IPS-15b (cell line): ENCODE measurements at regions not wholly inside any gene's neighbourhood (a gene's known extent, or its start where the extent isn't known, plus 50 kb on each side); places are given as distances from the start of the nearest gene placed in this dataset.

Experiments used
- H3K27me3 ChIP-seq: one replicate; pipeline ENCODE4 v1.6.1; 2013; ENCODE audit warnings: low read length; ENCODE audit not compliant: control insufficient read depth, insufficient read depth
- H3K36me3 ChIP-seq: one replicate; pipeline ENCODE4 v1.6.1; 2013; ENCODE audit warnings: low read length; ENCODE audit not compliant: control insufficient read depth, insufficient read depth
- H3K4me1 ChIP-seq: one replicate; pipeline ENCODE4 v1.6.1; 2013; ENCODE audit warnings: mild to moderate bottlenecking, low read length; ENCODE audit not compliant: control insufficient read depth, insufficient read depth
- H3K4me3 ChIP-seq: one replicate; pipeline ENCODE4 v1.5.1; 2013; ENCODE audit warnings: low read depth, low read length
- H3K9ac ChIP-seq: one replicate; pipeline ENCODE4 v1.6.1; 2013; ENCODE audit warnings: low read depth, mild to moderate bottlenecking, low read length
- H3K9me3 ChIP-seq: one replicate; pipeline ENCODE4 v1.6.1; 2013; ENCODE audit warnings: mild to moderate bottlenecking, low read length; ENCODE audit not compliant: control insufficient read depth, insufficient read depth

DNA sequence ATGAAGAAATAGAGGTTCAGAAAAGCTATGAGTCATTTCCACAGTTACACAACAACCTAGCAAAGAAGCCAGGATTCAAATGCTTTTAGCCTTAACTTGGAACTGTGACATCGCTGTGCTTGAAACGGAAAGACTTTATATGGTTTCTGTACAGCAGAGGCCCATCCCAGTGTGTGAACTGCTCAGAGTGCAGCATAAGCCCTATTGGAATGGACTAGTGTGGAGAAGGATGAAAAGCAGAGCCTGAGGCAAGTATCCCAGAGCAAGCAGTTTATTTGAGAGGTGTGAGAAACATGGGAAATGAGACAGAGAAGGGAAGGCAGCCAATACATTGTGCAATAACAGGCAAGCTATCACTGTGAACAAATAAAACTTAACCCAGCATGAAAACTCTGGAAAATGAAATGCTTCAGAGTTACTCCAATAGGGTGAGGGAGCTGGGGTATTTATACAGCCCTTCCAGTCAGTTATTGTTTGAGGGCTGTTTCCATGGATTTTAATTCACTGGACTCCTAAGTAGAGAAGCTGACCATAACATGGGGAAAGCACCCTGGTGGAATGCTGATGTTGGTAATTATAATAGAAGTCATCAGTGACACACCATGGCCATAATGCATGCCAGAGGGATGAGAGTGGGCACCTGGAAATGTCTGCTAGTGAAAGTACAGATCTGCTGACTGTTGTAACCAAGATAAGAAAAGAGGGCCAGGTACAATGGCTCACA, 254.0 kb upstream of the POU3F3 start:
- Histone ChIP-seq H3K27me3 (no peaks in the 10 kb centered on the region), H3K4me3 (no peak overlapping the region), H3K9me3 (no peaks in the 10 kb centered on the region), H3K4me1 (no peaks in the 10 kb centered on the region), H3K9ac (no peak overlapping the region), H3K36me3 (peaks cover 2% of the 10 kb centered on the region)

DNA sequence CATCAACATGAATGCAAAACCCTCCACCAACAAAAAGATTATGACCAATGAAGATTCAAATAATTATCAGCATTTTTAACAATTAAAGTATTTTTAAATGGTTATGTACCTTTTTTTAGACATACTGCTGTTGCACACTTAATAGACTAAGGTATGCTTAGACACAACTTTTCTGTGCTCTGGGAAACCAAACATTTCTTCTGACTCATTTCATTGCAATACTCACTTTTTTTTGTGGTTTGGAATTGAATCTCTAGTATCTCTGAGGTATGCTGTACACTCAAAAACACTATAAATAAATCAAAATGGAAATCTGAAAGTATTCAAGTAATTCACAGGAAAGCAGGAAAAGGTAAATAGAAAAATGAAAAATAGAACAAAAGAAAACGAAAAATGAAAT, 247.9 kb upstream of the POU3F3 start:
- Histone ChIP-seq H3K9me3 (peaks cover 3% of the 10 kb centered on the region), H3K4me3 (no peak overlapping the region), H3K27me3 (no peaks in the 10 kb centered on the region), H3K36me3 (no peaks in the 10 kb centered on the region), H3K4me1 (no peaks in the 10 kb centered on the region), H3K9ac (no peak overlapping the region)

DNA sequence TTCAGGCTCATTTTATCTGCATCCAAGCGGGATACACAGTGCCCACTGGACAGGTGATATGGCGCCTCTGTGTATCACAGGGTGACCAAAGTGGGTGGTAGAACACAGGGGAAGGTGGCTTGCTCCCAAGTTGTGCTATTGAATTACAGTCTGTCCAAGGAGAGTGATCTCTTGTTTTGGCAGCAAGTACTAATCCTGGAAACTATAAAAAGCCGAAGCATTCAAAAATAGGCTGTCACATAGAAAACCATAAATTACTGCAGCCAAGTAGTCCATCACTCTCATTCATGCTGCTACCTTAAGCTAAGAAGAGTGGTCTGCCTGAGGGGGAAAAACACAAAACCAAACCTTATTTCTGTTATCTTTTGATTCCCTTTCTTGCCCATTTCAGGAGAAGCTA, 237.1 kb upstream of the POU3F3 start:
- Histone ChIP-seq H3K36me3 (no peaks in the 10 kb centered on the region), H3K27me3 (peaks cover 3% of the 10 kb centered on the region), H3K4me3 (no peak overlapping the region), H3K9ac (no peak overlapping the region), H3K9me3 (no peaks in the 10 kb centered on the region), H3K4me1 (no peaks in the 10 kb centered on the region)

DNA sequence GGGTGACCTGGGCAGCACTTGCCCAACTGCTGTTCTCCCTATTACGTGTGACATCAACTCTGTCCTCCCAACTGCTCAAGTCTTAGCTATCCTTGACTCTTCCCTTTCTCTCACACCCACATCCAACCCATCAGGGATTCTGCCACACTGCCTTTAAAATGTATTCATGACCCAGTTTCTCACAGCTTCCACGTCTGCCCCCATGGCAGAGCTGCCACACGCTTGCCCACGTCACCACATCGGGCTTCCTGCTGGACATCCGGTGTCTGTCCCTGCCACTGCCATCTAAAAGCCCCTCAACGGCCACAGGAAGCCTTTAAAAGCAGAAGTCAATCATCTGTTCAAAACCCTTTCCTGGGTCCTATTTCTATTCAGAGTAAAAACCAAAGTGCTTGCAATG, 233.1 kb upstream of the POU3F3 start:
- H3K9me3 ChIP-seq = no peaks in the 10 kb centered on the region
- H3K4me3 ChIP-seq = no peak overlapping the region
- H3K9ac ChIP-seq = no peak overlapping the region
- peaks cover 3% of the 10 kb centered on the region for H3K27me3 ChIP-seq
- H3K4me1 ChIP-seq = no peaks in the 10 kb centered on the region
- no peaks in the 10 kb centered on the region for H3K36me3 ChIP-seq

DNA sequence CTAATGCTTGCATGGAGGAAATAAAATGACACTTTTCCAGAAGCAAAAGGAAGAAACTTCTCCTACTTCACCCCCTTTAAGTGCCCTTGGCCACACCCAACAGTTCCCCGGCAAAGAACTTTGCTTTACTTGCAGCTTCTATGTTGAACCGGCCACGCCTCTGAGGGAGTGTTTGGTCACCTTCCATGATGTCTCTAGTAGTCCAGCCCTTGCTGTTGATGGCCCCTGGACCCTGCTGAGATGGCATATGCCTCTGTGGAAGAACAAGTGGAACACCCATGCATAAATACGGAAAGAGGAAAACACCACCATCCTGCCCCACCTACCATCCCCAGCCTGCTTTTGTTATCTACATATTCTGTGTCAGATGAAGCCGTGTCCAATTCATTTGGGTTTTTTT, 218.3 kb upstream of the POU3F3 start:
- Histone ChIP-seq H3K9ac (no peak overlapping the region), H3K9me3 (no peaks in the 10 kb centered on the region), H3K27me3 (no peaks in the 10 kb centered on the region), H3K36me3 (no peaks in the 10 kb centered on the region), H3K4me1 (no peaks in the 10 kb centered on the region), H3K4me3 (no peak overlapping the region)

DNA sequence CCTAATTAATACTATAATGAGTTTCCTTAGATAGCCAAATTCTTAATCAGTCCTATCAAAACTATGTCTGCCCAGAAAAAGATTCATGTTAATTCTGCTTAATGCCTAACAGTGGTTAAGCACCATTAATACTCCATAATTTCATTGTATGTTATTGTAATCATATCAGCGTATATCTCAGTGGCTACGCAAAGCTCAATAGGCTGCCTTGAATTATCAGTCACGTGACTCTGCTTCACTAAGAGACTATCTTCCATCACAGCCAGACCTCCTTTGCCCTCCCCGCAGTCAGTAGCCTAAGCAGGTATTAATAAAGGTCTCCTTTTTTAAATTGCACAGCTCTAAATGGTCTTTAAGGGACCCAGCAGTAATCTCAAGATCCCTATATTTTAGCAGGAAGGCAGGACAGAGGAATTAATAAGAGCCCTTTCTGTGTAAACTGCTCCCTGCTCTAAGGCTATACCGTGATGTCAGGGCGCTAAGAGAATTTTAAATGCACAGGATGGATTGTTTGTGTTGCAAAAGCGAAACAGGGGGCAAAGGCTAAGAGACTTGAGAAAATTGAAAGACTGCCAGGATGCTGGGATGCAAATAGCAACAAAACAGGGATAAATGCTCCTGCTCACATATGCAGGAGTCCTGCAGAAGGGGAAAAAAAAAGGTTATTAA, 215.6 kb upstream of the POU3F3 start:
- H3K36me3 ChIP-seq = no peaks in the 10 kb centered on the region
- H3K4me3 ChIP-seq = no peak overlapping the region
- H3K27me3 ChIP-seq = no peaks in the 10 kb centered on the region
- H3K9me3 ChIP-seq = no peaks in the 10 kb centered on the region
- no peak overlapping the region for H3K9ac ChIP-seq
- H3K4me1 ChIP-seq = no peaks in the 10 kb centered on the region

DNA sequence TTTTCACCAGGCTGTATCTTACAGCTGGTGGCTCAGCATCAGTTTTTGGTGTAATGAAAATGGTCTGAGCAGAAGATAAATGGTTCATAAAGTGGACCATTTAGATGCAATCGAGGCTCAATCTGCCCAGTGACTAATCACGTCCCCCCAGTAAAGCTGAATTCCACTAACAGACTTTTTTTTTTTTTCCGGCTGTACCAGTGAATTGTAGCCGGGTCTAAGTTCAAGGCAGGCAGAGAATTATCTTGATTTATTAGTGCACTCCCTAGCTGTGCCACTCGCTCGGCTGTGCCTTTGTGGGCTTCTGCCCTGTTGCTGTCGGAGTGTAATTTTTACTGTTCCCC, 215.1 kb upstream of the POU3F3 start:
- Histone ChIP-seq H3K4me3 (no peak overlapping the region), H3K36me3 (no peaks in the 10 kb centered on the region), H3K4me1 (no peaks in the 10 kb centered on the region), H3K9me3 (no peaks in the 10 kb centered on the region), H3K9ac (no peak overlapping the region), H3K27me3 (no peaks in the 10 kb centered on the region)

DNA sequence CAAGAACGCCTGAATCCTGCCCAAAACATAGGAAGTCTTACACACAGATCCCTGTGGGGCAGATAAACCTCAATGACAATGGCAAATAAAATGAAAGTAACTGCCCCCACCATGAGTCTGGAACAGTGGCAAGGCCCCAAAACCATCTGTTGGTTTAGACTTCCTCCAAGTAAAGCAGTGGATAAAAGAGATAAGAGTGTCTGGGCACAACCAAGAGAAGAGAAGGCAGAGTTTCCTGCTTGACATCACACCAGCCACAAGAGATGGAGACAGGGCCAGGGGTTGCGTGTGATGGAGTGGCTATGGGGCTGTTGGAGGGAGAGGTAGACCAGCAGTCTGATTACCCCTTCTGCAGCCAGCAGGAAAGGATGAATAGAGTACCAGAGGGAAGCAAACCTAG, 212.1 kb upstream of the POU3F3 start:
- no peak overlapping the region for H3K4me3 ChIP-seq
- H3K4me1 ChIP-seq = no peaks in the 10 kb centered on the region
- H3K9me3 ChIP-seq = no peaks in the 10 kb centered on the region
- H3K9ac ChIP-seq = no peak overlapping the region
- no peaks in the 10 kb centered on the region for H3K36me3 ChIP-seq
- H3K27me3 ChIP-seq = no peaks in the 10 kb centered on the region

DNA sequence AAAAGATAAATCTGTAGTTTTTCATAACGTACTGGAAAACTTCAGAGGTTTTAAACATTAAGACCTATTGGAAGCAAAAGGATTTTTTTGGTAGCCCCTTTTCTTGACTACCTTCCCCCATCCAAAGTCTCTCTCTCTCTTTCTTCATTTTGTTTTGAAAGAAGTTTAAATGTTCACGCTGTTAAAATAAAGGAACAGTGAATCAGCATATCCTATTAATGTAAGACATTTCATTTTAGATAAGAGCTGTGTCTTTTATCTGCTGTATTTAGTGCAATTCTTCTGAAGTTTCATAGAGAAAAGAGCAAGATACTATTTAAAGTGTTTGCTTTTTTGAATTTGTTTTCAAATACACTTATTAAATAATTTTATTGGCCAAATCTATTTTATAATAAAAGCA, 205.5 kb upstream of the POU3F3 start:
- no peaks in the 10 kb centered on the region for H3K4me1 ChIP-seq
- H3K4me3 ChIP-seq = no peak overlapping the region
- H3K9ac ChIP-seq = no peak overlapping the region
- H3K36me3 ChIP-seq = no peaks in the 10 kb centered on the region
- no peaks in the 10 kb centered on the region for H3K27me3 ChIP-seq
- H3K9me3 ChIP-seq = no peaks in the 10 kb centered on the region

DNA sequence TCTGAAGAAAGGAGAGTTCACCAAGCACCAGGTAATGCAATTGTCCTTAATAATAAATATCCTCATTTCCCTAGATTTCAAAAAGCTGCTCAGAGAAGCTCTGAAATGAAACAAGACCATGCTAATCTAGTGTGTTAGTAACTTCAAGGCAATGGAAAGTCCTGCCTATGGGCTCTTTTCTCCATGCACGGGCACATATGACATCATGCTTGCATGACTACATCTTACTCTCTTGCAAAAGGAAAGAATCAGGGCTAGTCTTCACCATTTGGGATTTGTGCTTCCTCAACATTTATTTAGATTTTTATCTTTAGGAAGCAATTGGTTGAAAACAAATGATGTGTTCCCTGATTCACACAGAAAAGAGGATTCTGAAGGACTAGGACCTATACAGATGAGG, 204.0 kb upstream of the POU3F3 start:
- Histone ChIP-seq H3K27me3 (no peaks in the 10 kb centered on the region), H3K4me3 (no peak overlapping the region), H3K9ac (no peak overlapping the region), H3K36me3 (no peaks in the 10 kb centered on the region), H3K9me3 (no peaks in the 10 kb centered on the region), H3K4me1 (peaks cover under 1% of the 10 kb centered on the region)

DNA sequence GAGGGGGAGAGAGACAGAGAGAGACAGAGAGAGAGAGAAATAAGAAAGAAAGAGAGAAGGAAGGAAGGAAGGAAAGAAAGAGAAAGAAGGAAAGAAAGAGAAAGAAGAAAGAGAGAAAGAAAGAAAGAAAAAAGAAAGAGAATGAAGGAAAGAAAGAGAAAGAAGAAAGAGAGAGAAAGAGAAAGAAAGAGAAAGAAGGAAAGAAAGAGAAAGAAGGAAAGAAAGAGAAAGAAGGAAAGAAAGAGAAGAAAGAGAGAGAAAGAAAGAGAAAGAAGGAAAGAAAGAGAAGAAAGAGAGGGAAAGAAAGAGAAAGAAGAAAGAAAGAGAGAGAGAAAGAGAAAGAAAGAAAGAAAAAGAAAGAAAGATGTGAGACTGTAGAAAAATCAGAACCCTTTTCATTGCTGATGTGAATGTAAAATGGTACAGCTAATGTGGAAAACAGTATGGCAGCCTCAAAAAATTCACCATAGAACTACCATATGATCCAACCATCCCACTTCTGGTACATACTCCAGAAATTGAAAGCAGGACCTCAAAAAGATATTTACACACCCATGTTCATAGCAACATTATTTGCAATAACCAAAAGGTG, 203.4 kb upstream of the POU3F3 start:
- Histone ChIP-seq H3K27me3 (no peaks in the 10 kb centered on the region), H3K4me1 (peaks cover 3% of the 10 kb centered on the region), H3K9ac (no peak overlapping the region), H3K9me3 (no peaks in the 10 kb centered on the region), H3K4me3 (no peak overlapping the region), H3K36me3 (no peaks in the 10 kb centered on the region)

DNA sequence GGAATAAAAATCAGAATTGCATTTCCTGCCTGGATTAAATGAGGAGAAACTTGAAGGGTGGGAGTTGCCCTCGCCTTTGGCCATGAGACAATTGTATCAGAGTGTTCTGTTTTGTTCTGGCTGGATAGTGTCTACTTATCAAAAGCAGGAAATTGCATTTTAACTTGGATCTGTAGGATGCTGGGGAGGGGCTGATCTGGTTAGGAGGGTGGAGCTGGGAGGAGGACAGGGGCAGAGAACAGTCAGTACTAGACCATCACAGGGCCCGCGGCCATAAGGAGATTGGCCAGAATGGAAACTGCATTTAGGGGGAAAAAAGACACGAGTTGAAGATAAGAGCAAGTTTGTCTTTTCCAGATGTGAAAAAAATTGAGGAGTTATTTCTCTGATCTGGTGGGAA, 199.1 kb upstream of the POU3F3 start:
- H3K9me3 ChIP-seq = no peaks in the 10 kb centered on the region
- peaks cover 7% of the 10 kb centered on the region for H3K27me3 ChIP-seq
- no peaks in the 10 kb centered on the region for H3K36me3 ChIP-seq
- H3K9ac ChIP-seq = no peak overlapping the region
- no peak overlapping the region for H3K4me3 ChIP-seq
- H3K4me1 ChIP-seq = peaks cover 20% of the 10 kb centered on the region
